SU-DHL-6 (cell line): ENCODE measurements at regions not wholly inside any gene's neighbourhood (a gene's known extent, or its start where the extent isn't known, plus 50 kb on each side); places are given as distances from the start of the nearest gene placed in this dataset.

Experiments
- H2AFZ ChIP-seq: fragments of 200-600 bp; sonication (generic); 2 replicates; pipeline ENCODE4 v1.6.1; 2014; ENCODE audit warnings: low read depth, mild to moderate bottlenecking, moderate library complexity, mixed read lengths, antibody characterized with exemption, low read length; ENCODE audit not compliant: severe bottlenecking
- H3F3A ChIP-seq: fragments of 200-600 bp; shearing (Covaris generic); 2 replicates; pipeline ENCODE4 v1.6.0; 2016; ENCODE audit warnings: antibody characterized with exemption, mild to moderate bottlenecking; ENCODE audit not compliant: insufficient read depth
- H3K27ac ChIP-seq: fragments of 200-600 bp; sonication (generic); 2 replicates; pipeline ENCODE4 v1.5.1; 2016; ENCODE audit warnings: low read depth, mild to moderate bottlenecking, low read length, moderate library complexity, mixed read lengths
- H3K27me3 ChIP-seq: fragments of 200-600 bp; sonication (generic), shearing (Covaris generic); 2 replicates; pipeline ENCODE4 v1.6.0; 2014; ENCODE audit warnings: mild to moderate bottlenecking, low read length
- H3K36me3 ChIP-seq: fragments of 200-600 bp; sonication (generic); 2 replicates; pipeline ENCODE4 v1.6.1; 2014; ENCODE audit warnings: mild to moderate bottlenecking, low read length, mixed read lengths
- H3K4me2 ChIP-seq: fragments of 300-600, 200-600 bp; shearing (Covaris generic), sonication (generic); 2 replicates; pipeline ENCODE4 v1.6.0; 2014; ENCODE audit warnings: low read length, low read depth, mild to moderate bottlenecking; ENCODE audit not compliant: poor library complexity, severe bottlenecking
- H3K4me3 ChIP-seq: fragments of 200-600 bp; sonication (generic); 2 replicates; pipeline ENCODE4 v1.5.1; 2014; ENCODE audit warnings: antibody characterized with exemption, low read length, mild to moderate bottlenecking, mixed read lengths; ENCODE audit not compliant: insufficient read depth, poor library complexity, severe bottlenecking
- H3K79me2 ChIP-seq: fragments of 200-600 bp; sonication (generic); 2 replicates; pipeline ENCODE4 v1.6.1; 2014; ENCODE audit warnings: mild to moderate bottlenecking, low read length, moderate library complexity; ENCODE audit not compliant: insufficient read depth
- H3K9ac ChIP-seq: fragments of 200-600 bp; sonication (generic); 2 replicates; pipeline ENCODE4 v1.7.0; 2014; ENCODE audit warnings: mild to moderate bottlenecking, low read length
- H3K9me2 ChIP-seq: fragments of 200-600 bp; sonication (generic); replicated peaks from 2 replicates; pipeline ENCODE4 v1.6.1; 2014; ENCODE audit warnings: low read length; ENCODE audit not compliant: insufficient read depth
- H3K9me3 ChIP-seq: fragments of 200-600 bp; sonication (generic); 2 replicates; pipeline ENCODE4 v1.6.1; 2014; ENCODE audit warnings: low read length, mixed read lengths; ENCODE audit not compliant: insufficient read depth
- H4K20me1 ChIP-seq: fragments of 200-600 bp; sonication (generic); 2 replicates; pipeline ENCODE4 v1.6.1; 2014; ENCODE audit warnings: low read depth, mild to moderate bottlenecking, antibody characterized with exemption, low read length, moderate library complexity, mixed read lengths
- CTCF ChIP-seq: fragments of 200-600 bp; sonication (generic); IDR thresholded peaks from one replicate; pipeline ENCODE4 v1.5.1; 2017; ENCODE audit warnings: antibody characterized with exemption, mild to moderate bottlenecking, low read length, moderate library complexity; ENCODE audit not compliant: insufficient read depth, poor library complexity, severe bottlenecking
- EZH2phosphoT487 ChIP-seq: fragments of 200-600 bp; sonication (generic), shearing (Covaris generic); conservative IDR thresholded peaks from 2 replicates; pipeline ENCODE4 v1.6.1; 2018; ENCODE audit warnings: mild to moderate bottlenecking, antibody characterized with exemption, low read length, moderate library complexity, mixed read lengths

DNA sequence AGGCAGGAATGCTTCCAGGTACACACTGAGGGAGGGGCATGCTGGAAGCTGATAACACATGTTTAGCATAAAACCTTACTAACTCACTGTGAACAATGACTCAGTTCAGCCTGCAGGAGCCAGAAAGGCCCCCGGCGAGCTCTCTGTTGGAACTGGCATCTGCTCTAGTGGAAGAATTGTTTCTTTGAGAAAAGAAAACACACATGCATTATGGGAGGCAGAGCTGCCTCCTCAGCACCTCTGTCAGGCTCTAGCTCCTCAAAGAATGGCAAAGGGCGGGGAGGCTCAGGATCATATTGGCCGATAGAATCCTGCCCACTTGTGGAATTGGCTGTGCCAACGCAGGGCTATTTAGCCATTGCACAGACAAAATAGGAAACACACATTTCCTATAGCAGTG lies 338.3 kb downstream of the CXCL12 start:
- no peak overlapping the region for H3K4me3 ChIP-seq
- H3K4me2 ChIP-seq: no peak overlapping the region
- H3K79me2 ChIP-seq: no peaks in the 10 kb centered on the region
- no peak for TF ChIP-seq CTCF
- TF ChIP-seq EZH2phosphoT487: no peak
- no peak overlapping the region for H3K9ac ChIP-seq
- no peaks in the 10 kb centered on the region for H3K27me3 ChIP-seq
- no peaks in the 10 kb centered on the region for H3K36me3 ChIP-seq
- no peak overlapping the region for H2AFZ ChIP-seq
- H3K9me3 ChIP-seq: no peaks in the 10 kb centered on the region
- no peaks in the 10 kb centered on the region for H3K9me2 ChIP-seq
- H3K27ac ChIP-seq: no peak overlapping the region
- H3F3A ChIP-seq: no peaks in the 10 kb centered on the region
- no peaks in the 10 kb centered on the region for H4K20me1 ChIP-seq

- H2AFZ ChIP-seq: no peak overlapping the region
- H3K4me2 ChIP-seq: no peak overlapping the region
- TF ChIP-seq EZH2phosphoT487 (no peak), CTCF (no peak)
- no peaks in the 10 kb centered on the region for H3K79me2 ChIP-seq
- no peak overlapping the region for H3K4me3 ChIP-seq
- H4K20me1 ChIP-seq: no peaks in the 10 kb centered on the region
- H3F3A ChIP-seq: no peaks in the 10 kb centered on the region
- H3K9me2 ChIP-seq: no peaks in the 10 kb centered on the region
- no peaks in the 10 kb centered on the region for H3K9me3 ChIP-seq
- no peaks in the 10 kb centered on the region for H3K27me3 ChIP-seq
- no peak overlapping the region for H3K9ac ChIP-seq
- no peak overlapping the region for H3K27ac ChIP-seq
- no peaks in the 10 kb centered on the region for H3K36me3 ChIP-seq
These were observed 339.9 kb downstream of the CXCL12 start for GRCh38 chr10:44045020-44045419.

GRCh38 chr10:44044549-44044948 lies 340.3 kb downstream of the CXCL12 start:
- Histone ChIP-seq H3K4me2 (no peak overlapping the region), H3F3A (no peaks in the 10 kb centered on the region), H3K36me3 (no peaks in the 10 kb centered on the region), H4K20me1 (no peaks in the 10 kb centered on the region), H3K27ac (no peak overlapping the region), H3K9me2 (no peaks in the 10 kb centered on the region), H3K4me3 (no peak overlapping the region), H3K9ac (no peak overlapping the region), H2AFZ (no peak overlapping the region), H3K79me2 (no peaks in the 10 kb centered on the region), H3K9me3 (no peaks in the 10 kb centered on the region), H3K27me3 (no peaks in the 10 kb centered on the region)
- no peak for TF ChIP-seq CTCF
- no peak for TF ChIP-seq EZH2phosphoT487
